Activated CD4-positive, alpha-beta T cell treated with anti-CD3 and anti-CD28 coated beads, Interleukin-2, amount 50 U/mL, for 16 hours (primary cell): ENCODE measurements at regions not wholly inside any gene's neighbourhood (a gene's known extent, or its start where the extent isn't known, plus 50 kb on each side); places are given as distances from the start of the nearest gene placed in this dataset.
A peak's percentile ranks its signal among the peaks of the same experiment; 100 is the strongest.

Source experiments
- DNase-seq: peaks from one replicate; pipeline ENCODE4 v3.0.0-alpha.2; 2020

GRCh38 chrX:13902406-13902805 is 85.5 kb upstream of the GPM6B start:
- DNase-seq, result no peak

- no peak for DNase-seq
These were observed 84.5 kb upstream of the GPM6B start for GRCh38 chrX:13901354-13901753.

GRCh38 chrX:13900351-13900750 is 83.5 kb upstream of the GPM6B start:
- no peak for DNase-seq

GRCh38 chrX:13899607-13900006 is 82.7 kb upstream of the GPM6B start:
- DNase-seq, result no peak

- DNase-seq, result no peak
These were observed 81.7 kb upstream of the GPM6B start for GRCh38 chrX:13898603-13899002.

- peak; percentile 21 for DNase-seq
These were observed 81.2 kb upstream of the GPM6B start for GRCh38 chrX:13898083-13898482.

GRCh38 chrX:13897566-13897965 is 80.7 kb upstream of the GPM6B start:
- DNase-seq, result no peak

GRCh38 chrX:13894888-13895565 is 78.1 kb upstream of the GPM6B start:
- DNase-seq, result no peak

GRCh38 chrX:13893826-13894225 is 76.9 kb upstream of the GPM6B start:
- DNase-seq, result no peak

- no peak for DNase-seq
These were observed 76.0 kb upstream of the GPM6B start for GRCh38 chrX:13892856-13893255.

- DNase-seq, result no peak
These were observed 74.7 kb upstream of the GPM6B start for GRCh38 chrX:13891377-13892140.

GRCh38 chrX:13890806-13891205 is 73.9 kb upstream of the GPM6B start:
- DNase-seq, result no peak

- no peak for DNase-seq
These were observed 71.4 kb upstream of the GPM6B start for GRCh38 chrX:13888284-13888683.

GRCh38 chrX:13885591-13885990 is 68.7 kb upstream of the GPM6B start:
- no peak for DNase-seq

GRCh38 chrX:13876652-13877051 is 59.8 kb upstream of the GPM6B start:
- DNase-seq, result no peak

GRCh38 chrX:13875572-13875971 is 58.7 kb upstream of the GPM6B start:
- no peak for DNase-seq

GRCh38 chrX:13868591-13868990 is 51.7 kb upstream of the GPM6B start:
- no peak for DNase-seq
